GM12878 (cell line): ENCODE measurements at regions not wholly inside any gene's neighbourhood (a gene's known extent, or its start where the extent isn't known, plus 50 kb on each side); places are given as distances from the start of the nearest gene placed in this dataset.

Experiments
- ATF2 ChIP-seq: IDR thresholded peaks from 2 replicates; pipeline ENCODE4 v1.6.1; 2012; ENCODE audit warnings: low read length, inconsistent platforms
- BCL3 ChIP-seq: IDR thresholded peaks from 2 replicates; pipeline ENCODE4 v1.6.1; 2011; ENCODE audit warnings: borderline replicate concordance, low read depth, mild to moderate bottlenecking, moderate library complexity, low read length; ENCODE audit not compliant: insufficient read depth, poor library complexity, severe bottlenecking
- BHLHE40 ChIP-seq, 2 experiments: fragments of 450-650 bp in 1 of 2; IDR thresholded peaks; 2 replicates each; pipeline ENCODE4 v1.6.1; 2011 to 2017; ENCODE audit warnings: low read depth in 2 of 2, borderline replicate concordance in 1 of 2, improper control_type of control experiment in 1 of 2, low read length in 1 of 2, mild to moderate bottlenecking in 1 of 2
- CBX3 ChIP-seq: fragments of 200-600 bp; sonication (generic); IDR thresholded peaks from 2 replicates; pipeline ENCODE4 v1.6.1; 2016; ENCODE audit warnings: low read depth, borderline replicate concordance
- EED ChIP-seq: sonication (generic); IDR thresholded peaks from 2 replicates; pipeline ENCODE4 v1.6.1; 2016; ENCODE audit warnings: antibody characterized with exemption, low read depth
- EP300 ChIP-seq, 2 experiments: fragments of 150-350 bp in 1 of 2; IDR thresholded peaks; 2 replicates each; pipeline ENCODE4 v1.6.1; 2011 to 2012; ENCODE audit warnings: low read depth in 2 of 2, low read length in 2 of 2, borderline replicate concordance in 1 of 2, improper control_type of control experiment in 1 of 2, inconsistent platforms in 1 of 2; ENCODE audit not compliant: control insufficient read depth in 1 of 2
- GABPA ChIP-seq: IDR thresholded peaks from 2 replicates; pipeline ENCODE4 v1.6.1; 2014; ENCODE audit warnings: antibody characterized with exemption, low read depth, mild to moderate bottlenecking, inconsistent platforms
- HDAC6 ChIP-seq: fragments of 200-600 bp; sonication (generic); IDR thresholded peaks from one replicate; pipeline ENCODE4 v1.8.0; 2017; ENCODE audit warnings: antibody characterized with exemption; ENCODE audit not compliant: unreplicated experiment
- HDGF ChIP-seq: fragments of 450-650 bp; IDR thresholded peaks from 2 replicates; pipeline ENCODE4 v1.6.1; 2016; ENCODE audit warnings: antibody characterized with exemption
- MEF2A ChIP-seq: IDR thresholded peaks from 2 replicates; pipeline ENCODE4 v1.6.1; 2011; ENCODE audit warnings: low read depth, mild to moderate bottlenecking, low read length, moderate library complexity; ENCODE audit not compliant: insufficient read depth
- MTA2 ChIP-seq: fragments of 450-650 bp; IDR thresholded peaks from 2 replicates; pipeline ENCODE4 v1.6.1; 2016; ENCODE audit warnings: low read depth, mild to moderate bottlenecking, moderate library complexity
- MYB ChIP-seq: fragments of 150-350 bp; IDR thresholded peaks from 2 replicates; pipeline ENCODE4 v1.6.1; 2014; ENCODE audit warnings: mild to moderate bottlenecking, low read depth, low read length, borderline replicate concordance
- NFIC ChIP-seq: IDR thresholded peaks from 2 replicates; pipeline ENCODE4 v1.6.1; 2012; ENCODE audit warnings: low read depth, mild to moderate bottlenecking, inconsistent platforms, low read length, moderate library complexity
- PAX5 ChIP-seq: IDR thresholded peaks from 2 replicates; pipeline ENCODE4 v1.6.1; 2011; ENCODE audit warnings: low read depth, low read length, borderline replicate concordance
- PKNOX1 ChIP-seq: fragments of 450-650 bp; IDR thresholded peaks from 2 replicates; pipeline ENCODE4 v1.6.1; 2016; ENCODE audit warnings: mild to moderate bottlenecking
- RCOR1 ChIP-seq: conservative IDR thresholded peaks from 2 replicates; pipeline ENCODE4 v1.6.1; 2012; ENCODE audit warnings: low read depth, low read length, improper control_type of control experiment
- SKIL ChIP-seq: fragments of 450-650 bp; IDR thresholded peaks from 2 replicates; pipeline ENCODE4 v1.6.1; 2017; ENCODE audit warnings: mild to moderate bottlenecking, low read depth, inconsistent platforms; ENCODE audit not compliant: poor library complexity, severe bottlenecking
- TCF12 ChIP-seq: IDR thresholded peaks from 2 replicates; pipeline ENCODE4 v1.6.1; 2011; ENCODE audit warnings: low read depth, mild to moderate bottlenecking, low read length
- ZZZ3 ChIP-seq: IDR thresholded peaks from 2 replicates; pipeline ENCODE4 v1.6.1; 2011; ENCODE audit warnings: low read depth; ENCODE audit not compliant: control insufficient read depth, insufficient read length
- TF ChIP-seq, protein P1 (sequence below): IDR thresholded peaks from 2 replicates; pipeline ENCODE4 v1.6.1; 2011; ENCODE audit warnings: low read depth, mild to moderate bottlenecking, low read length, moderate library complexity, borderline replicate concordance; ENCODE audit errors: extremely low read depth

- no peak for TF ChIP-seq MTA2
- TF ChIP-seq SKIL, result no peak
- TF ChIP-seq HDGF, result no peak
- no peak for TF ChIP-seq MYB
- TF ChIP-seq PAX5, result no peak
- TF ChIP-seq, protein P1, sequence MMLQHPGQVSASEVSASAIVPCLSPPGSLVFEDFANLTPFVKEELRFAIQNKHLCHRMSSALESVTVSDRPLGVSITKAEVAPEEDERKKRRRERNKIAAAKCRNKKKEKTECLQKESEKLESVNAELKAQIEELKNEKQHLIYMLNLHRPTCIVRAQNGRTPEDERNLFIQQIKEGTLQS, result no peak
- TF ChIP-seq RCOR1, result no peak
- TF ChIP-seq ZZZ3, result no peak
- no peak for TF ChIP-seq PKNOX1
- peak; percentile 53 for TF ChIP-seq ATF2
- no peak for TF ChIP-seq BHLHE40 (IDR thresholded peaks at IDR 0.05; ENCODE audit: borderline replicate concordance in 1 of 2, low read depth in 2 of 2, low read length in 1 of 2)
- 0 out of 2 replicates have a peak, but pooled peaks have one; percentile 19 for TF ChIP-seq GABPA
- no peak for TF ChIP-seq HDAC6
- TF ChIP-seq NFIC, result peak; percentile 77
- 0 out of 4 replicates have a peak, but pooled peaks of 1 of the 2 experiments have one; percentile 45 for TF ChIP-seq EP300 (IDR thresholded peaks at IDR 0.05; ENCODE audit: borderline replicate concordance in 1 of 2, control insufficient read depth in 1 of 2, low read depth in 2 of 2, low read length in 2 of 2)
- TF ChIP-seq EED, result peak; percentile 68
- no peak for TF ChIP-seq MEF2A
- TF ChIP-seq BCL3, result no peak
- TF ChIP-seq CBX3, result no peak
- no peak for TF ChIP-seq TCF12
Observed at GRCh38 chr1:81548918-81549587, 251.7 kb upstream of the ADGRL2 start (continued).
